Embryonic facial prominence (tissue), 1 donor: ENCODE measurements at regions not wholly inside any gene's neighbourhood (a gene's known extent, or its start where the extent isn't known, plus 50 kb on each side); places are given as distances from the start of the nearest gene placed in this dataset.
A peak's percentile ranks its signal among the peaks of the same experiment; 100 is the strongest.
"Not testable (repeated sequence)": the region's sequence is repeated elsewhere in the genome, so short reads cannot be mapped to it uniquely, and the experiment has no call there.

Source experiments
- DNase-seq: peaks from one replicate; pipeline ENCODE4 v3.0.0-alpha.2; 2016; ENCODE audit errors: extremely low spot score

- no peak for DNase-seq
Observed at GRCh38 chr2:105691947-105692390, 52.7 kb upstream of the NCK2 start.

GRCh38 chr2:105690566-105690965, 54.1 kb upstream of the NCK2 start:
- no peak for DNase-seq

GRCh38 chr2:105689484-105689883, 55.2 kb upstream of the NCK2 start:
- no peak for DNase-seq

GRCh38 chr2:105688946-105689345, 55.8 kb upstream of the NCK2 start:
- DNase-seq: no peak

GRCh38 chr2:105686588-105686987, 58.1 kb upstream of the NCK2 start:
- no peak for DNase-seq

GRCh38 chr2:105683011-105683492, 61.7 kb upstream of the NCK2 start:
- no peak for DNase-seq

GRCh38 chr2:105682401-105682800, 62.3 kb upstream of the NCK2 start:
- DNase-seq: peak; percentile 19

- DNase-seq: no peak
Observed at GRCh38 chr2:105681927-105682326, 62.8 kb upstream of the NCK2 start.

GRCh38 chr2:105680357-105680756, 64.4 kb upstream of the NCK2 start:
- DNase-seq: no peak

- DNase-seq: no peak
Observed at GRCh38 chr2:105678346-105678745, 66.4 kb upstream of the NCK2 start.

- DNase-seq: no peak
Observed at GRCh38 chr2:105677901-105678300, 66.8 kb upstream of the NCK2 start.

- no peak for DNase-seq
Observed at GRCh38 chr2:105675841-105676240, 68.9 kb upstream of the NCK2 start.

GRCh38 chr2:105674859-105675541, 69.7 kb upstream of the NCK2 start:
- no peak for DNase-seq

GRCh38 chr2:105674401-105674800, 70.3 kb upstream of the NCK2 start:
- no peak for DNase-seq

- no peak for DNase-seq
Observed at GRCh38 chr2:105671156-105671555, 73.6 kb upstream of the NCK2 start.

- DNase-seq: no peak
Observed at GRCh38 chr2:105669384-105669891, 75.3 kb upstream of the NCK2 start.

GRCh38 chr2:105665480-105665879, 79.2 kb upstream of the NCK2 start:
- DNase-seq: no peak

GRCh38 chr2:105660489-105660888, 84.2 kb upstream of the NCK2 start:
- DNase-seq: no peak

GRCh38 chr2:105655723-105656606, 88.7 kb upstream of the NCK2 start:
- DNase-seq: not testable (repeated sequence)

- no peak for DNase-seq
Observed at GRCh38 chr2:105655244-105655643, 89.5 kb upstream of the NCK2 start.

GRCh38 chr2:105654474-105655004, 90.2 kb upstream of the NCK2 start:
- no peak for DNase-seq

- no peak for DNase-seq
Observed at GRCh38 chr2:105653302-105653701, 91.4 kb upstream of the NCK2 start.
